NCI-H2171 (cell line): ENCODE measurements at regions not wholly inside any gene's neighbourhood (a gene's known extent, or its start where the extent isn't known, plus 50 kb on each side); places are given as distances from the start of the nearest gene placed in this dataset.
A peak's percentile ranks its signal among the peaks of the same experiment; 100 is the strongest.

Experiments used
- DNase-seq: peaks from one replicate; lab custom pipeline; 2025; lab: John Stamatoyannopoulos, UW

DNA sequence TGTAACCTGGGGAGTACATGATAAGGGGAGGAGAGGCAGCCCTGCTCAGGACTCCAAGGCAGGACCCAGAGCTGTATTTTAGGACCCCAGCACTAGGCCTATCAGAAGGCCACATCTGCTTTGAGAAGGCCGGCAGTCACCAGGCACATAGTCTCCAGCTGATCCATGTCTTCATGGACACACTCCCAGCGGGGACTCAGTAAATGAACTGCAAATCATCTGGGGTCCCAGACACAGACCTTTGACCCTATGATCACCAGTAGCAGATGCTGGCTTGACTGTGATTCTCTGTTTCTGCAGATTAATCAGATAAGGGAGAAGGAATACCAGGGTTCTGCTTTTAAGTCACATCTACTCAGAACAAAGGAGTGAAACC lies 341.4 kb upstream of the PODXL start:
- DNase-seq: no peak

DNA sequence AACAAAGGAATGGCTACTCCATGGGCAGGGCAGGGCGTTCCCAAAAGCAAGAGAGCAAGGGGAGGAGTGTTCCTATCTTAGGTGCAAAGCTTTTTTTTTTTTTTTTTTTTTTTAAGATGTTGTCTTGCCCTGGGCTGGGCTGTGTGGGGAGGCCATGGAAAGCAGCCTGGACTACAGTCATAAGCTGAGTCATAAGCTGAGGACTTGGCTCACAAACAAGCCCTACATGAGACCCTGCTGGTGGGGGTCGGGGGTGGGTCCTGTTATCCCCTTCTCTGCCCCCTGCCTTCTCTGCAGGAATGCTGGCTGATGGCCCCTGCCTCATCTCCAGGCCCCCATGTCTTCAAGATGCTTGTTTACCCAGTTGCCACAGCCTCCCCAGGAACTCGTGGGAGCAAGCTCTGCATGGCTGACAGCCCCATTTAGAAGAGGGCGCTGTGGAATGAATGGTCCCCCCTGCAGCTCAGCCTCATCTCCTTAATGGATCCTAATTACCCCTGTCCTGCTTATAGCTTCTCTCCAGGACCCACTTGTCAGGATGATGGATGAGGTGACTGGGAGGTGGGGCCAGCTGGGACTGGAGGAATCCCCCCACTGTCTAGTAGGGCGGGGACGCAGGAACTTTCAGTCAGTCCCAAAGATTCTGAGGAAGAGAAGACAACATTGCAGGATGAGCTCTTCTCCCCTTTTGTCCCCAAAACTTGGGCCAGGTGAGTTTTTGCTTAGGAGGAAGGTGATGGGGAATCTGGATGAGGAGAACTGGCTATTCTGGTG lies 340.8 kb upstream of the PODXL start:
- DNase-seq: no peak

DNA sequence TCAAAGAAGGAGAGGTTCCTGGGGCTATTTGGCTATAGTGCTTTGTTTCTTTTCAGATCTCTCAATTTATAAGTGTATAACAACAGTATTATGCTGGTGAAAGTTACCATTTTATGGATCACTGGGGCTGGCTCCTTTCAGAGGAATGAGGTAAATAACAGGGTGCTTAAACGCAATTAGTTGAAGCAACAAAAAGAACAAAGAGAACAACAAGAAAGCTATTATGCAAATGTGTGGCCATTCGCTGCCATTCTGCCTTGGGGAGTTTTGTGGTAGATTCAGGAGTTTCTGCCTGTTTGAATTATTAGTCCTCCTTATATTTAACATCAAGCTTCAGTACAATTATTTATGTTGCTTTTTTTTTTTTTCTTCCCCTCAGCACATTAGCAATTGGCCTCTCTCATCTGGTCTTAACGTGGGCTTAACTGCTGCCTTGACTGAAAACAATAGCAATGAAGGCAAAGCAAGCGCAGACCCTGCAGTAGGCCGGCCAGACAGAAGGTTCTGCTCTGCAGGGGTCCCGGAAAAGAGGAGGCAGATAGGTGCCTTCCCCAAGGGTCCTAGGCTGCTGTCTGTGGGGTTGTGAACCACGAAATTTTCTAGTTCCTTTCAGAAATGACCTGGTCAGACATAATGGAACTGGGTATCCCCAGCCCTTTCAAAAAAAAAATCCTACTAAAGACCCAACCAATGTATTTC lies 339.9 kb upstream of the PODXL start:
- DNase-seq: no peak

DNA sequence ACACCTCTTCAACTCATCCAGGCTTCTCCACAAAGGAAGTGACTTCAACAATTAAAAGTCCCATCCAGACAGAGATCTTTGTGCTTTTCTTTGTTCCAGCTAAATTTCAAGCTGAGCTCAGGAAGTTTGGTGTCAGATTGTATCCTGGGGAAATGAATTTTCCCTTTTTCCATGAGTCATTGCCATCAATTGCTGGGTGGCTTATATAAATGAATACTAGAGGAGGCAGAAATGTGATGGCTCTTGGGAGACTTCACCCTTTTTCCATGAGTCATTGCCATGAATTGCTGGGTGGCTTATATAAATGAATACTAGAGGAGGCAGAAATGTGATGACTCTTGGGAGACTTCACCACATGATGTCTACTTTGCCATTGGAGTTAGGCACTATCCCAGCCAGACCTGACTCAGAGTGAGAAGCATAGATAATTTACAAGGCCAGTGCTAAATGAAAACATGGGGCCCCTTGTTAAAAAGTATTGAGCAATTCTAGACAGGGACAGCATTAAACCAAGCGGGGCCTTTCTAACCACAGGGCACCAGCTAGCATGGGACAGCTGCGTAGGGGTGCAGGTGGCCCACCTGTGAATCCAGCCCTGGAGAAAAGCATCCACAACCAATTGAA lies 339.2 kb upstream of the PODXL start:
- DNase-seq: no peak

DNA sequence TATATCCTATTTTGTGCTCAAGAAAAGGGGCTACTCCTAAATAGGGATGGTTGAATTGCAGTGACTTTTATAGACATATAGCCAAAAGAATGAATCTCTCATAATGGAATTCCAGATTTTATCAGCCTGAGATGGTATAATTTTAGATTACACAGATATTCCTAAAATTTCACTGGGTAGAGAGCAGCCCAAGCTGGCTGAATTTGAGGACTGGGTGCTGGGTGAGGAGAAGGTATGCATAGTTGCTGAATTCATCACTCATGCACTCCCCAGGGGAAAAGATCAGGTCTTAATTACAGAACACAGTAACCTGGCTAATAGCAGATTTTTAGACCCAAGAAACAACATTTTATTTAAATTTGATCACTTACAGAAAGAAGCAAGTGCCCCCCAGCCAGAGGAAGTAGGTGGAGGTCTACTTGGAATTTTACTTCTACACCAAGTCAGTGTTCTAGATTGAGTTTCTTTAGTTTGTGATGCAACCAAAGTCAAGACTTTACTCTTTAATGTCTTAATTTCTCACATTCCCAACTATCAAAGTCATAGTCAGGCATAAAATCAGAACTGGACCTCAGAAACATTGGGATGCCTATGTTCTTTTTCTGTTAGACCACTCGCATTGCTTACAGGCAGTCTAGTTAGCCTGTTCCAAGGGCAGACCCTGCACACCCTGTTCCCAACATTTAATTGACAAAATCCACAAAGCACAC lies 337.4 kb upstream of the PODXL start:
- DNase-seq: no peak

DNA sequence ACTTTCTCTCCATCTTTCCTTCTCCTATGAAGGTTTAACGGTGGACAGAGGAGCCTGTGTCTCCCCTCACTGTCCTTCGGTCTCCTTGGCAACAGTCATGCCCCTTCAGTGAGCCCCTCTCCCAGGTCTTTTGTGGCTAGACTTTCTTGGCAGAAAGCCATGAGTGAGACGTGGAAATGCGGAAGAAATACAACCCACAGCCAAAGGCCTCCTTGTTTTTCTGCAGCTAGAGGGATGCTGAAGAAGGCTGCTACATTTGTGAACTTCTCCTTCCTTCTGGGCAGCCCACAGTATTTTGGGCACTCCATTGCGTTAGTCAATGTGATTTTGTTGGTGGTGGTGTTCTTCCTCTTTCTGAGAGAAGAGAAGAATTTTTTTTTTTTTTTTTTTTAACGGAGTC lies 333.7 kb upstream of the PODXL start:
- no peak for DNase-seq

DNA sequence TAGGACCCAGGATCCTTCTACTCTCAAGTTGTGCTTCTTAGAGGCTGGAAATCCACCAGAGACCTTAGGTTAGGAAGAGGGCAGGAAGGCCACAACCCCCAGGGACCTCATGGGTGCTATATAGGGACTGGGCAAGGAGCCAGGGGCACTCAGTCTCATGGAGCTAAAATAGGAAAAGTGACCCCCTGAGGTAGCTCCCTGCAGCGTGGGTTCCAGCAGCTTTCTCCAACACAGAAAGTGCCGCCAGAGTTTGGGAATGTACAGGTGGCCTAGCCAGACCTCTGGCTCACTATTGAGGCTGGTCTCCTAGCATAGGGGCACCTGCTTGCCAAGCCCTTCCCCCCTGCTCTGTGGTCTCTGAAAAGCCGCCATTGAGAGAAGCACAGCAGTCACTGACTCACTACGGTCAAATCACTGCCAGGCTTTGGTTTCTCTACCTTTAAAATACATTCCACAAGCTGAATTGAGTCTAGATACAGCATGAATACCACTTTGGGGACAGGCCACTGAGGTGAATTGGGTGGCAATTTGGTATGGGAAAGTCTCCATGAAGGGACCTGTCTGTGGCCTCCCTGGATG lies 333.2 kb upstream of the PODXL start:
- DNase-seq: no peak

DNA sequence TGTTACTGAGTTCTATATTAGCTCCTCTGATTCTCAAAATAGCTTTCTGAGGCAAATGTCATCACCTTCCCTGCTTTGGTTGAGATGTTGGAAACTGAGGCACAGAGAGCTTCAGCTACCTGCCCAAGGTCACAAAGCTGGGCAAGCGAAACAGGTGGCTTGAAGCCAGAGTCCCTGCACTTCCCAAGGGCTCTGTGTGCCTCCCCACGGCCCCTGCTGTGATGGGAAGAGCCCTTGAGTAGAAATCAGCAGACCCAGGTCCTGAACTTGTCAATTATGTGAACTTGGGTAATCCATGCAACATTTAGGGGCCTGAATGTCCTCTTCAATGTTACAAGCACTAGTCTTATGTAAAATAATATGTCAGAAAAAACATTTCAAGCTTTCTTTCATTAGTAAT lies 327.3 kb upstream of the PODXL start:
- no peak for DNase-seq

DNA sequence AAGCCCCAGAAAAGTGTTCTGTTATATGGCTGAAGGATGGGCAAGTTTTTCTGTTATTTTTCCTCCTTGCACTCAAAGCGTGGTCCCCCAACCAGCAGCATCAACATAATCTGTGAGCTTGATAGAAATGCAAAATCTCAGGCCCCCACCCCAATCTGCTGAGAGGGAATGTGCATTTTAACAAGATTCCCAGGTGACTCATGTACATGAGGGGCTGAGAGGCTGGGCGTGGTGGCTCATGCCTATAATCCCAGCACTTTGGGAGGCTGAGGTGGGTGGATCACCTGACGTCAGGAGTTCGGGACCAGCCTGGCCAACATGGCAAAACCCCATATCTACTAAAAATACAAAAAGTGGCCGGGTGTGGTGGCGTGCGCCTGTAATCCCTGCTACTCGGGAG lies 326.8 kb upstream of the PODXL start:
- no peak for DNase-seq

DNA sequence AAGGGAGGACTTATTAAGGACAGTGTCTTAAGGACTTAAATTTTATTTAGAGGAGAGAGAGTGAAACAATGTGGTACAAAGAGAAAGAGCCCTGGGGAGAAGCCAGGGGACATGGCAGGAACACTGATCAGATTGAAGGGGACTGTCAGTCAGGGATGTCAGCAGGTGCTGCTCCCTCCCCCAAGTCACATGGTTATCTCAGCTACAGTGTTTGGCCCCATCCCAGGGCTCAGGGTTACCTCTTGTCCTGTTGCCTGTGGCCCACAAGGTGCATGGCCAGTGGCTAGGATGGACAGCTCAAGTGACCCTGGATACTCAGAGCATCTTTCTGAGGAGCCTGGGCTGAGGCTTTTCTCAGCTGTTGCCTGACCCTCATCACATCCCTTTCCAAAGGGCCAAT lies 325.9 kb upstream of the PODXL start:
- DNase-seq: no peak

DNA sequence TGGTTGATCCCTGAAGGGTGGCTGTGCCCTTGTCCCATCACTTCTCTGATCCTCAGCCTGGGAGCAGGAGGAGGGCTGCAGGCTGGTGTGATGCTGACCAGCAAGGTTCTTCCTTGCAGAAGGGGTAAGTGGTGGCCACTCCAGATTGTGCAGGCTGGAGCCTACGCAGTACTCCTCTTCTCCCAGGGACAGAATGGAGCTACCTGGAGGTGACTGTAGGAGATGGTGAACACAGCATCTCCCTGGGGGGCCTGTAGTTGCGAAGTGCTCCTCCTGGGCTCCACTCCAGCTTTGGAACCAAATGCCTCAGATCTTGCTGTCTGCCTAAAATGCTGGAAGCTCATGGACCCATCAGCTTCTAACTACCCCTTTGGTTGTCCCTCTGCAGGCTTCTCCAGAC lies 323.6 kb upstream of the PODXL start:
- no peak for DNase-seq

DNA sequence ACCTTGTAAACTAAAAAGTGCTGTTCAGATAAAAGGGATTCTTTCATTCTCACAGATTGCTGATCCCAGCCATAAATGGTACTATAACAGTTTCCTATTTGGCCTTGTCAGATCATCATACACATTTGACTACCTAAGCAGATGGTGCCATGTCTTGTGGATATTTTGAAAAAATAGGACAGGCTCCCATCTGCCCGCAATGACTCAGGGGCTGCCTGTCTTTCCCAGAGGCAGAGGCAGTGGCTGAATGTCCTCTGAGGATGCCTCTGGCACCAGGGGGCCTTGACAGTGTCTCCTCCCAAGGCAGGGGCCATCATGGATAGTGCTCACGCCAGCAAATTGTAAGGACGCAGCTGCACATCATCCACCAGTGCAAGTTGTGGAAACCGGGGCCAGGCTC lies 323.0 kb upstream of the PODXL start:
- peak; percentile 79 for DNase-seq

DNA sequence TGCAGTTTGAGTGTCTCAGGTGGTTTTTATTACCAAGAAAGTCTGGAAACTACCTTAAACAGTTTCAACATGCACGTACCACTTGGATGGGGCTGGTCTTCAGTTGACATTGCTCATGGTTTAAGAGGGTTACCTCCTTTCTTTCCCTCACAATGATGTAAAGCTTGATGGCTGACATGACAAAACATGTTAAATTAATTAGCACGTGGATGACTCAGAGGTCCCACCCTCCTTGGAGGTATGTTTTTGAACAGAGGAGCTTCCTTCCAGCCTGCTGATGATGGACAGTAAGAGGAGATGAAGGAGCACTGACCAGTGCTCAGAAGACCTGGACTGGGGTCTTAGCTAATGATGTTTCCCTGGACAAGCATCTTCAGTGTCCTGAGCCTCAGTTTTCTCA lies 322.3 kb upstream of the PODXL start:
- DNase-seq: peak; percentile 16

DNA sequence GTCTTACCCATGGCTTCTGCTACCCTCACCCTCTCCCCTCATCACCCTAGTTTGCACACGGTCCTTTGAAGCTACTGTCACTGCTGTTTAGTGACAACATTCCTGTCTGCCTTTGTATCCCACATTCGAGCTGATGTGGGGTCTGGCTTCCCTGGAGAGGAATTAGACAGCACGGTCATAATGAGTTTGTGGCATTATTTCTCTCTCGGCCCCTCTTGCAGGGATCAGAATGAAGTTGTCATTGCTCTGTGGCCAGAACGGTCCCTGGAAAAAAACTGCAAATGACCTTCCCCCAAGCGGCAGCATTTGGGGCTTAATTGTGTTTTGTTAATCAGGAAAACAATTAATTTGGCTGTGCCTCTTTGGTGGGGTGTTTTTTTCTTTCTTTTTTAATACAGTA lies 317.2 kb upstream of the PODXL start:
- no peak for DNase-seq

DNA sequence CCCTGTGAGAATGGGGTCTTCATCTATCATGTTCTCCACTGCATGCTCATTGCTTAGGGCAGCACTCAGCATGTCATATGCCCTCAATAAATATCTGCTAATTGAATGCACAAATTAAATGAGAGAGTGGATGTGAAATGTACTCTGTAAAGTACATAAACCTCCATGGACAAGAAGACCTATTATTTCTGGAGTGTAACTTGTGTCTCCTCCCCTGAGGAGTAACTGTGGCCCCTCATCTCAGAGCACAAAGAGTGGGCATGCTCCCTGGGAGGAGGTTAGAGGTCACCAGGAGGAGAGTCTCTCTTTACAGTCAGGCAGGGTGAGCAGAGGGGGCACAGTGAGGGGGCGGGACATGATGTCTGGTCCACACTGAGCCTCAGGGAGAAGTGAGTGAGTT lies 313.6 kb upstream of the PODXL start:
- no peak for DNase-seq

DNA sequence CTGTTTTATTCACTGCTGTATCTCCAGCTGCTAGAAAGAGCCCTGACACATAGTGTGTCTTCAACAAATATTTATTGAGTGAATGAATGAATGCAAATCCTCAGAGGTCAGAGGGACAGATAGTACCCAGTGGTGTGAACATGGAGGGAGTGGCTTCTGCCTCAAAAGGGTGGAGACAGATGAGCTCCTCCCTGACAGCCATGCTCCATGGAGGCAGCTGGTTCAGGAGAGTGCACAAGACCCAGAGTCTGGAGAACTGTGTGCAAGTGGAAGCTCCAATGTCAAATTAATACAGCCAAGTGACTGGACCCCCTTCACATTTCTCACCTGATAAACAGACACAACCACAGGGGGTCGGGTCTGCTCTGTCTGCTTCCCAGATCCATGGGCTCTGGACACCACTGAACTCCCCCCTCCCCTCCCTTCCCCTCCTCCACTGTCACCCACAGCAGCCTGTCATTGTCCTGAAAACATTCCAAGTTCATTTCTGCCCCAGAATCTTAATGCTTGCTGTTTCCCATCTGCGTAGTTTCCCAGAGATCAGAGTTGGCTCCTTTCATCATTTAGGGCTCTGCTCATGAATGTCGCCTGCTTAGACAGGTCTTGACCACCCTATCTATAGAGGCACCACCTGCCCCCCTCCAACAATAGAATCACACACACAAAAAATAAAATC lies 312.9 kb upstream of the PODXL start:
- no peak for DNase-seq

DNA sequence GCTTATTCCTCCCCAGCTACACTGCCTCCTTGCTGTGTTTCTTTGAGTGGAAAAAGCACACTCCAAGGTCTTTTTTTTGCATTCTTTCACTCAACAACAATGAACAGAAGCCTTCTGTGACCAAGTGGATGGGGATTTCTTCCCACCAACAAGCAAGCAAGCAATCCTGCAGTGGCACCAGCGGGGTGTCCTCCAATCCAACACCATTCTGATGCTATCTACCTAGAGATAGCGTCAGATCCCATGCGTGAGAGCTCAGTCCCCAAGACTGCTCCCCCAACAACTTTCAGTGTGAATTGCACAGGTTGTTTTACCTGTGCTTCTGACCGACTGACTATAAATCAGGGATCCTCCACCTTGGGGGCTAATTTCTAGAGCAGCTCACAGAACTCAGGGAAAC lies 311.0 kb upstream of the PODXL start:
- no peak for DNase-seq

DNA sequence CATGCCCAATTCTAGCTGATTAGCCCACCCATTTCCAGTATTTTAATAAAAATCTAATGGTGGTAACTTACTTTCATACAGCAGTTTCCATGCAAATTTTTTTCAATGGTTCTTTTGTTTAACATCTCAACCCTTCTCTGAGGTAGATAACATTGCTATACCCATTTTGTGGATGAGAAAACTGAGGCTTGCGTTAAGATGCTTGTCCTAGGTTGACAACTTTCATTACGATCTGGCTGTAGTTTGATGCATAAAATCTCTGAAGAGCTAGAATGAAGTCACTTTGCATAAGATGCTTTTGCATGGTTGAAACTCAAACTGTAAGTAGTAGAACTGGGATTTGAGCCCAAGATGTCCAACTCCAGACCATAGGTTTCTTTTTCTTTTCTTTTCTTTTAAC lies 309.5 kb upstream of the PODXL start:
- DNase-seq: no peak

DNA sequence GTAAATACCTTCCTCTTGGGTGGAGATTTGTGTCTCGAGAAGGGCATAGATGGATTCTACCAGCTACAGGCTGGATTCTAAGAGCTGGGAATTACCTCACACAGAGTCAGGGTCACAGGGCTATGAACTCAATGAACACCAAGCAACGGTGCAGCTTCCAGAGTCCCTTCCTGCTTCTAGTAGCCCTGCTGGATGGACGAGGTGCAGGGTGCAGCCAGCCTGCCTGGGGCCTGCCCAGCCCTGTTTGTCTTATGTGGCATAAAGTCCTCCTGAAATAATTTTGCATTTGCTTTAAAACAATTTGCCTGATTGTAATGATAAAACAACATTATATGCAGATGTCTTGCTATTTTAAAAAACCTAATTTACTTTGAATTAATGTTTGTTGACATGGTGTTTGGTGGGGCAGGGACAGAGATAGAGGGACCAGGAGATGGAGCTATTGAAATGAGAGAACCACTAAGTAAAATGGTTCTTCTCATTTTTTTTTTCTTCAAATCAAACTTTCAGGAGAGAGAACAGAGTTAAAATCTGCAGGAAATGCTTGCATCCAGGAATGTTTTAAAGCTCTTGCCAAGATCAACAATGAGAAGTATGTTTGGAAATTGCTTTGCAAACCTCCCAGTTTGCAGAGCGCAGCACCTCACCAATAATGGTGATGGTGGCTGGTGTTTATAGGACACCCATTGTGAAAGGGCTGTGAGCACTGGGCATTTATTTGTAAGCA lies 305.4 kb upstream of the PODXL start:
- DNase-seq: no peak

DNA sequence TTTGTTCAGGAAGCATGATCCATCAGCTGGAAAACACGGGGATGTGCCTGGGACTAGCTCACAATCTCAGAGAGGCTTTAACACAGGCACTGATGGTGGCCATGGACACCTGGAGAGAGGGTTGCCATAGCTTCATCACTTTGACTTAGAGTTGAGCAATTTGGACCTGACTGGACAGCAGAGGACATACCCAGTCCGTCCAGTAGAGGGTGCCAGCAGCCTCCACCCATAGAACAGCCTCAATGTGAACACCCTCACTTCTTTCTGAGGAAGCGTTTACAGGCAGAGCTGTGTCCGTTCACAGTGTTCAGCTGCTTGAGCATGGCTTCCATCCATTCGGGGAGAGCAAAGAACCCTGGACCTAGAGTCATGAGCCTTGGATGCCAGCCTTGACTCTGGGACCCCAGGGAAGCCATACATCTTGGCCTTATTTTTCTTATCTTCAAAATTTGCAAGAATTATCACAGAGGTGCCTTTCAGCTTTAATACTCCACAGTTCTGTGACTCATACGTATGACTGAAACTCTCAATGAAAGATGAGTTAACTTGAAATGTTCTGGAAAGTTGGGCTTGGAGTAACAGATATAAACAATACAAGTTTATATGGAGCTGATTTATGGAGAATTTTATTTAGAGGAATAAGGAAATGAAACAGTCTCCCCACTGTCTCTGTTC lies 302.9 kb upstream of the PODXL start:
- DNase-seq: no peak

DNA sequence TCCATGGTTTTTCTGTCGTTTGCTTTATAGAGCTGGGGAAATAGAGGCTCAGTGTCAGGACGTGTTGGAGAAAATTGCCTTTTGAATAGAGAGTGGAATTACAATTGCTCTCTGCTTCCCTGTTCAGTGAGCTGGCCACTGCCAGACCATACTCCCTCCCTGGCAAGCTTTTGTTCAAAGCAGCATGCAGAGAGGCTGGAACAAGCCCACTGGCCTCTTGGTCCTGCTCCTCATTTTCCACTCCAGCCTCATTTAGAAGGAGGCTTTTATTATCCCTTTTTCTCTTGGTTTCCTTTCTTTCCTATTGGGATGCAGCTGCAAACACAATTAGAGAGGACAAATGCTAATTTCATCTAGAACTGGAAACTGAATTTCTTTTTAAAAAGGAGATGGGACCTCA lies 302.2 kb upstream of the PODXL start:
- DNase-seq: no peak
